ENCODE measurements at regions not wholly inside any gene's neighbourhood (a gene's known extent, or its start where the extent isn't known, plus 50 kb on each side); places are given as distances from the start of the nearest gene placed in this dataset.
"Not testable (repeated sequence)": the region's sequence is repeated elsewhere in the genome, so short reads cannot be mapped to it uniquely, and the experiment has no call there.

DNA sequence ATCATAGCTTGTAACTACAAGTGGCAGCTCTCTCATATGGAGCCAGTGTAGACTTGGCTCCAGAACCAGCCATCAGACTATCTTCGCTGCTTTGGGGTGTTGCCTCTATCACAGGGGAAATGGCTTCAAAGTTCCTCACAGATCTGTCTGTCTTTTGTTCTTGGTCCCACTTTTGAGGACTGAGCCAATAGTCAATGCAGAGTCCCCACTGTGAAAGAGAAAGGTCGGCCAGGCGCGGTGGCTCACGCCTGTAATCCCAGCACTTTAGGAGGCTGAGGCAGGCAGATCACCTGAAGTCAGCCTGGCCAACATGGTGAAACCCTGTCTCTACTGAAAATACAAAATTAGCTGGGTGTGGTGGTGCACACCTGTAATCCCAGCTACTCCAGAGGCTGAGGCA, 86.9 kb upstream of the FZD7 start:
- DNase-seq (ENCODE audit: low spot score); H3K4me3 ChIP-seq; H3K9me2 ChIP-seq (replicated peaks; ENCODE audit: insufficient read depth); H4K20me1 ChIP-seq (ENCODE audit: insufficient read depth, poor library complexity, severe bottlenecking); H3K36me3 ChIP-seq (replicated peaks; ENCODE audit: insufficient read depth, low read depth); H2AFZ ChIP-seq; H3K27ac ChIP-seq; H3K27me3 ChIP-seq; H3K79me2 ChIP-seq; H3K9me3 ChIP-seq (ENCODE audit: low read depth); H3K4me2 ChIP-seq; H3K4me1 ChIP-seq (ENCODE audit: insufficient read depth): not testable (repeated sequence)
- 83% methylated on average over 5 of the region's 5 CpGs for WGBS (ENCODE audit: low lambda C conversion rate, missing lambda C conversion rate)

DNA sequence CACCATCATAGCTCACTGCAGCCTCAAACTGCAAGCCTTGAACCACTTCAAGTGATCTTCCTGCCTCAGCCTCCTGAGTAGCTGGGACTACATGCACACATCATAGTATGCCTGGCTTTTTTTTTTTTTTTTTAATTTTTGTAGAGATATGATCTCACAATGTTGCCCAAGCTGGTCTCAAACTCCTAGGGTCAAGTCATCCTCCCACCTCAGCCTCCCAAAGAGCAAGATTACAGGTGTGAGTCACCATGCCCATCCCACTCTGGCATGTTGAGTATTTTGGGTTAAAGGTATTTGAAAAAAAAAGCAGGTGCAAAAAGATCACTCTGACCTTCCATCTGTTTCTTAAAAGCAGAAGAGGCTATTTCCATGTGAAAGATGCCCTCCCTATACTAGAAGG, 86.4 kb upstream of the FZD7 start:
- TF ChIP-seq EZH2phosphoT487 (IDR thresholded peaks at IDR 0.05; ENCODE audit: low read depth, severe bottlenecking, unreplicated experiment), result no peak
- TF ChIP-seq, protein P1, sequence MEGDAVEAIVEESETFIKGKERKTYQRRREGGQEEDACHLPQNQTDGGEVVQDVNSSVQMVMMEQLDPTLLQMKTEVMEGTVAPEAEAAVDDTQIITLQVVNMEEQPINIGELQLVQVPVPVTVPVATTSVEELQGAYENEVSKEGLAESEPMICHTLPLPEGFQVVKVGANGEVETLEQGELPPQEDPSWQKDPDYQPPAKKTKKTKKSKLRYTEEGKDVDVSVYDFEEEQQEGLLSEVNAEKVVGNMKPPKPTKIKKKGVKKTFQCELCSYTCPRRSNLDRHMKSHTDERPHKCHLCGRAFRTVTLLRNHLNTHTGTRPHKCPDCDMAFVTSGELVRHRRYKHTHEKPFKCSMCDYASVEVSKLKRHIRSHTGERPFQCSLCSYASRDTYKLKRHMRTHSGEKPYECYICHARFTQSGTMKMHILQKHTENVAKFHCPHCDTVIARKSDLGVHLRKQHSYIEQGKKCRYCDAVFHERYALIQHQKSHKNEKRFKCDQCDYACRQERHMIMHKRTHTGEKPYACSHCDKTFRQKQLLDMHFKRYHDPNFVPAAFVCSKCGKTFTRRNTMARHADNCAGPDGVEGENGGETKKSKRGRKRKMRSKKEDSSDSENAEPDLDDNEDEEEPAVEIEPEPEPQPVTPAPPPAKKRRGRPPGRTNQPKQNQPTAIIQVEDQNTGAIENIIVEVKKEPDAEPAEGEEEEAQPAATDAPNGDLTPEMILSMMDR (IDR thresholded peaks at IDR 0.05; ENCODE audit: poor library complexity), result no peak
- TF ChIP-seq EZH2 (IDR thresholded peaks at IDR 0.05; ENCODE audit: borderline replicate concordance), result no peak
- no peak overlapping the region for H3K27ac ChIP-seq
- no peaks in the 10 kb centered on the region for H3K9me2 ChIP-seq (replicated peaks; ENCODE audit: insufficient read depth)
- DNase-seq (ENCODE audit: low spot score), result no peak
- H3K4me1 ChIP-seq (ENCODE audit: insufficient read depth), result peaks cover 8% of the 10 kb centered on the region
- no peak overlapping the region for H2AFZ ChIP-seq
- no peak overlapping the region for H3K4me3 ChIP-seq
- H3K79me2 ChIP-seq, result no peaks in the 10 kb centered on the region
- H3K9me3 ChIP-seq (ENCODE audit: low read depth), result no peaks in the 10 kb centered on the region
- H3K4me2 ChIP-seq, result no peak overlapping the region
- no peaks in the 10 kb centered on the region for H3K36me3 ChIP-seq (replicated peaks; ENCODE audit: insufficient read depth, low read depth)
- no peaks in the 10 kb centered on the region for H3K27me3 ChIP-seq
- no peaks in the 10 kb centered on the region for H4K20me1 ChIP-seq (ENCODE audit: insufficient read depth, poor library complexity, severe bottlenecking)

DNA sequence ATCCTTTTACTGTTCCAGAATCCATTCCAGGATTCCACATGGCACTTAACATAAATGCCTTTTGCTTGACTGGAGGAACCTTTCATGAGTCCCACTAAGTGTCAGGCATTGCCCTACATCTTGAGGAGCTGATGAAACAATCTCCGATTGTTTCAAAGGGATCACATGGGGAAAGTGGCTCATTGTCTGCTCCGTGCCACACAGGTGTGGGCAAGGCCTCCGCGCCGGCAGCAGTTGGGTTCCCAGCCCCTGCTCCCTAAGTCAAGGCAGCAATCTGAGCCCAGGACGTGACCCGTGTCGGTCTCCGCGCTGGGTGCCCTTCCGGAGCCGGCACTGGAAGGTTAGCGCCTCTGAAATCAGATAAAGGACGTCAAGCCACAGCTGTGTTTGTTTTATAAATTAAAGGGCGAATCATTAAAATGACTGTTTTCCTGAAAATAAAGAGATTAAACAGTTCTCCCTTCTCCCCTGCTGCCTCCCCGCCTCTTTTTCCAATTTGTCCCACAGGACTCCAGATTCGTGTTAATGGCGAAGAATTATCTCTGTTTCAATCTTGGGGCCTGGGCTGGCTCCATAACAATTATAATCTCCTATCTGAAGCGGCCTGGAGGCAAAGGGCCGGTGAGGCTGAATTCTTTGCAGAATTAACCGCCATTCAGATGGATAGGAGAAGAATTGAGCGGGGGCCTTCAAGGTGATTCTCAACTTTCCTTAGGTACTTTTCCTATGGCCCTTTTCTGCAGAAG, 84.3 kb upstream of the FZD7 start:
- peak overlapping the region; percentile 23 for H2AFZ ChIP-seq
- peaks cover 8% of the 10 kb centered on the region for H3K4me1 ChIP-seq (ENCODE audit: insufficient read depth)
- WGBS (ENCODE audit: low lambda C conversion rate, missing lambda C conversion rate), result 36% methylated on average over 22 of the region's 22 CpGs
- H3K27me3 ChIP-seq, result no peaks in the 10 kb centered on the region
- H3K4me3 ChIP-seq, result no peak overlapping the region
- H4K20me1 ChIP-seq (ENCODE audit: insufficient read depth, poor library complexity, severe bottlenecking), result no peaks in the 10 kb centered on the region
- H3K4me2 ChIP-seq, result peak overlapping the region; percentile 21
- H3K79me2 ChIP-seq, result no peaks in the 10 kb centered on the region
- TF ChIP-seq, protein P1 (IDR thresholded peaks at IDR 0.05; ENCODE audit: poor library complexity), result no peak
- TF ChIP-seq EZH2 (IDR thresholded peaks at IDR 0.05; ENCODE audit: borderline replicate concordance), result no peak
- TF ChIP-seq EZH2phosphoT487 (IDR thresholded peaks at IDR 0.05; ENCODE audit: low read depth, severe bottlenecking, unreplicated experiment), result no peak
- no peak for DNase-seq (ENCODE audit: low spot score)
- H3K27ac ChIP-seq, result no peak overlapping the region
- no peaks in the 10 kb centered on the region for H3K9me2 ChIP-seq (replicated peaks; ENCODE audit: insufficient read depth)
- H3K9me3 ChIP-seq (ENCODE audit: low read depth), result no peaks in the 10 kb centered on the region
- H3K36me3 ChIP-seq (replicated peaks; ENCODE audit: insufficient read depth, low read depth), result no peaks in the 10 kb centered on the region

DNA sequence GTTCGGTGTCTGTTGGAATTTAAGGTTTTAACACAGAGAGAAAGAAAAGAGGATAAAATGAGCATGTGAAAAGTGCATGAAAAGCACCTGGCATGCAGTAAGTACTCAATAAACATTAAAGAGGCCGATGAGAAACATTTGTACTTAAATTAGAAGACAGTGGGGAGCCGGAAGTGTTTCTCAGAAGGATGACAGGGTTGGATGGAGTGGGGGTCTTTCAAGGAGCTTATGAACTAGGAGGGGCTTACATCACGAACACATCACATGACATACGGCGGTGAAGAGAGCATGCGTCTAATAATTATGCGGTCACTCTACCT, 83.8 kb upstream of the FZD7 start:
- Histone ChIP-seq H3K9me3 (ENCODE audit: low read depth) (no peaks in the 10 kb centered on the region), H3K36me3 (replicated peaks; ENCODE audit: insufficient read depth, low read depth) (no peaks in the 10 kb centered on the region), H3K27me3 (no peaks in the 10 kb centered on the region), H4K20me1 (ENCODE audit: insufficient read depth, poor library complexity, severe bottlenecking) (no peaks in the 10 kb centered on the region), H3K27ac (no peak overlapping the region), H3K4me3 (no peak overlapping the region), H3K4me1 (ENCODE audit: insufficient read depth) (peaks cover 8% of the 10 kb centered on the region), H3K79me2 (no peaks in the 10 kb centered on the region), H2AFZ (peak overlapping the region; percentile 23), H3K9me2 (replicated peaks; ENCODE audit: insufficient read depth) (no peaks in the 10 kb centered on the region), H3K4me2 (no peak overlapping the region)
- WGBS (ENCODE audit: low lambda C conversion rate, missing lambda C conversion rate), result 71% methylated on average over 8 of the region's 8 CpGs
- TF ChIP-seq EZH2 (IDR thresholded peaks at IDR 0.05; ENCODE audit: borderline replicate concordance) (no peak), EZH2phosphoT487 (IDR thresholded peaks at IDR 0.05; ENCODE audit: low read depth, severe bottlenecking, unreplicated experiment) (no peak)
- TF ChIP-seq, protein P1 (IDR thresholded peaks at IDR 0.05; ENCODE audit: poor library complexity), result no peak
- DNase-seq (ENCODE audit: low spot score), result no peak

Data from hepatocyte (in vitro differentiated cells).